Dedifferentiated amniotic fluid mesenchymal stem cell (primary cell): ENCODE measurements at regions not wholly inside any gene's neighbourhood (a gene's known extent, or its start where the extent isn't known, plus 50 kb on each side); places are given as distances from the start of the nearest gene placed in this dataset.

Experiments
- DNase-seq: peaks from one replicate; pipeline ENCODE4 v3.0.0-alpha.2; 2016; ENCODE audit errors: extremely low spot score

DNA sequence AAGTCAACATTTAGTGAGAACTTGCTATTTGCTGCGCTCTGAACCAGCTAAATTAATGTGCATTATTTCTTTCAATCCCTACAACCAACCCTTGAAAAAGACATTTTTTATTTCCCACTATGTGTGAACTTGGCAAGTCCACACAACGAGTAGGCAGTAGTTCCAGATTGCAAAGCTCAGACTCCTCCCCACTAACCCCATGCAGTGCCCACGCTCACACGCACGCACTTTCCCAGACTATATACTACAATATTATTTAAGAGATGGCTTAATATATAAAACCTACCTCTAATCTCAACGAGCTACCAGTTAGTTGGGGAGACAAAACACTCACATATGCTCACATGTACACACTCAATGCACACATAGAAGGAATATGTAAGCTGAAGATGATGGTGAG, 671.2 kb downstream of the LMO4 start:
- no peak for DNase-seq

GRCh38 chr1:88001460-88001859, 672.8 kb downstream of the LMO4 start:
- no peak for DNase-seq

- no peak for DNase-seq
Observed at GRCh38 chr1:88003255-88003654, 674.6 kb downstream of the LMO4 start.

GRCh38 chr1:88009916-88010315, 674.2 kb upstream of the PKN2 start:
- no peak for DNase-seq

DNA sequence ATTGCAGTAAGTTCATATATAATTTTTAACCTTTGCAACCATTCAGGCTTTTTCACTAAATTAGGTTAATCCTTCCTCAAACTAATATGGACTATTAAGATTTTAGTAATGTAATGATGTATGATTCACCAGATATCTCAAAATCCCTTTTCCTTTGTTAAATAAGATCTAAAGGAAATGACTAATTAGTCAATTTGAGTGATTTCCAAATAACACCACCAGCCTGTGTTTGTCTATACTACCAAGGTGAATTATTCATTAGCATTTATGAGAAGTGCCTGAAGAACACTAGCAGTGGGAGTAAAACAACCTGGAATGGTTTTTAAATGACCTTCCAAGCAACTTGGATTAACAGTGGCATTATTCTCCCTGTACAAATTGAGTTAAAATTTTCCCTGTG, 670.6 kb upstream of the PKN2 start:
- DNase-seq = no peak

DNA sequence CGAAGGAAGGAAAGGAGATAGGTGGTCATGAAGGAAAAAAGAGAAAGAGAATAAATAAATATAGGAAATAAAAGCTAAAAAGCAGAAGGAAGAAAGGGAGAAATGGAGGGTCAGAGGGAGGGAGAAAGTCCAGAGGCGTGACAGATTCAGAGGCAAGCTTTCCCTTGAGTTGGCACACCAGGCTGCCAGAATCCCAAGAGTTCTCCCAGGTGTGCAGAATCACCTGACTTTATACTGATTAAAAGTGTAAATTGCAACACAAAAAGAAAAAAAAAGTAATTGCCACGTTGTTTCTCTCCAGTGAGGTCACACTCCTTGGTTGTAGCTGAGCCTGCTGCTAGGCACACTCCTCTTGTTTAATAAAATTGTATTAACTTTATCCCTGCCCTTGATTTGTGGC, 669.9 kb upstream of the PKN2 start:
- no peak for DNase-seq

DNA sequence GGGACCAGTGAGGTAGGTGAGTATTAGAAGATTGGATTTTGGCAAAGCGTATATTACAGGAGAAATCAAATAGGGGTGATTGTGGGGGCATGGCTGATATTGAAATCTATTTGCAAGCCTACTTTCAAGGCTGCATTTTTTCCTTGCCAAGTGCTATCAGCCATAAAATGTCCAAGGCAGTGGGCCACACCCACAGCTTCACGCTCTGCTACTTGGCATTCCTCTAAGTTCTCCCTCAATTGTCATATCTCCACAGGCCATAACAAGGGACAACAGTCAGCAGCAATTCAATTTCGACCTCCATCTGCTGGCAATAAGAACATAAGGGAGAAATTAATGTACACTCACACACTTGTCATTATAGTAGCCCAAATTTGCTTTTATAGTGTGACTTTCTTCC, 667.1 kb upstream of the PKN2 start:
- DNase-seq = no peak

DNA sequence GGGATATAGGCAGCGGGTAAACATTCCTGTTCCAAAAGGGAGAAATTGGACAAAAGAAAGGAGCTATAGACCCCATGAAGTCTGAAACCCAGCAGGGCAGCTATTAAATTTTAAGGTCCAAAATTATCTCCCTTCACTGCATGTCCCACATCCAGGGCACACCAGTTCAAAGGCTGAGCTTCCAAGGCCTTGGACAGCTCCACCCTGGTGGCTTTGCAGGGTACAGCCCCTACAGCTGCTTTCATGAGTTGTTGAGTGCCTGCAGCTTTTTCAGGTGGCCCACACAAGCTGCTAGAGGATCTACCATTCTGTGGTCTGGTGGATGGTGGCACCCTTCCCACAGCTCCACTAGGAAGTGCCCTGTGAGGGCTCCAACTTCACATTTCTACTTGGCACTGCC, 662.5 kb upstream of the PKN2 start:
- DNase-seq = no peak

DNA sequence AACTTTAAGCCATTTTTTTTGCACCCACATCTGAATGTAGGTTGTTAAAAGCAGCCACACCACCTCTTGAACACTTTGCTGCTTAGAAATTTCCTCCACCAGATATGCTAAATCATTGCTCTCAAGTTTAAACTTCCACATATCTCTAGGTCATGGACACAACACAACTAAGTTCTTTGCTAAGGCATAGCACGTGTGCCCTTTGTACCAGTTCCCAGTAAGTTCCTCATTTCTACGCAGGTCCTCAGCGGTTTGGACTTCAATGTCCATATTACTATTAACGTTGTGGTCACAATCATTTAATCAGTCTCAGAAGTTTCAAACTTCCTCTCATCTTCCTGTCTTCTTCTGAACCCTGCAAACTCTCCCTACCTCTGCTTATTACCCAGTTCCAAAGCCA, 661.6 kb upstream of the PKN2 start:
- DNase-seq = no peak

GRCh38 chr1:88029142-88029541, 654.9 kb upstream of the PKN2 start:
- DNase-seq = no peak

DNA sequence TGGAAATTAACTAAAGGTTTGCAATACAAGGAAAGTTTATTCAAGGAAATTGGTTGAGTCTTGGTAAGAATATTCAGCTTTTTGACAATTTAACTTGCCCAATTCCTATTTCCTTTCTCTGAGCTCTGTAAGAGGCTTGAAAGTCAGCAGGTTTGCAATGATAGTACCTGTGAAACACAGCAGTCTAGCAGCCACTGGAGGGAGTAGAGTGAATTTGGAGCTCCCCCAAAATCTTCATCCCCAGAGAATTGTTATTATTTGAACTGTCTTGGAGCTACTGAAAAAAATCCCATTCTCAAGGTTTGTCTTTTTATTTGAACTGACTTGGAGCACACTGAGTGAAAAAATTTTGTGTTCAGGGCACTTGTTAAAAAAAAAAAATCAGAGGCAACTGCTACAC, 654.2 kb upstream of the PKN2 start:
- no peak for DNase-seq

DNA sequence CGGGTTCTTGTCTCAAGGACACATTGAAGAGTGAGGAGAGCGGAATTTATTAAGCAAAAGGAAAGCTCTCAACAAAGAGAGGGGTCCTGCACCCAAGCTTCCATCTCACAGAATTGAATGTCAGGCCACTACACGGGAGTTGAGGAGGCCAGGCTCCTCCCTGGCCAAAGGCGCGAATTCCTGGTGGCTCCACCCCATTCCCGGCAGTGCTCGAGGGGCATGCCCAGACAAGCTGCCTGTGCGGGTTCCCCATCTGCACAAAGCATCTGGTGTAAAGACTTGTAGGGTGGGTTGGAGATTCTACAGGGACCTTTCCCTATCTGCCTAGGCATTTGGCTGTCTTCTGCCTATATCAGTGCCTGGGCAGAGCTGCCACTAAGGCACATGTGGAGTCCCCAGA, 648.5 kb upstream of the PKN2 start:
- DNase-seq = no peak

DNA sequence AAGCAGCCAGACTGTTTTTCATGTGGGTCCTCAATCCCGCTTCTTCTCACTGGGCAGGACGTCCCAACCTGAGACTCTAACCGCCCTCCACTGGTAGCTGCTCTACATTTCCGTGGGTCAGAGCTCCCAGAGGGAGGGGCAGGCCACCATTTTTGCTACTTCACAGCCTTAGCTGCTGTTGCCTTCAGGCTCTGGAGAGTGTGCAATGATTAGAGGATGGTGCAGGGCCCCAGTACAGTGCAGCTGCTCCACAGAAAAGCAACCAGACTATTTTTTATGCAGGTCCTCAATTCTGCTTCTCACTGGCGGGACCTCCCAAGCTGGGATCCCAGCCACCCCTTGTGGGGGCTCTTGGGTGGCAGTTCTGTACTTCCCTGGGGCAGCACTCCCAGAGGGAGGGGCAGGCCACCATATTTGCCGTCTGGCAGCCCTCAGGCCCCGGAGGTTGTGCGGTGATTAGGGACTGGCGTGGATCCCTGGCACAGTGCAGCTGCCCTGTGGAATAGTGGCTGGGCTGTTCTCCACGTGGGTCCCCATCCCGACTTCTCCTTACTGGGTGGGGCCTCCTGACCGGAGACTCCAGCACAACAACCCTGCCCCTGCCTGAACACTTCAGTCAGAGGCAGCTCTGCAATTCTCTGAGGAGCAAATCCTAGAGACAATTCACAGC, 647.6 kb upstream of the PKN2 start:
- no peak for DNase-seq

- DNase-seq = no peak
Observed at GRCh38 chr1:88039240-88039639, 644.8 kb upstream of the PKN2 start.

DNA sequence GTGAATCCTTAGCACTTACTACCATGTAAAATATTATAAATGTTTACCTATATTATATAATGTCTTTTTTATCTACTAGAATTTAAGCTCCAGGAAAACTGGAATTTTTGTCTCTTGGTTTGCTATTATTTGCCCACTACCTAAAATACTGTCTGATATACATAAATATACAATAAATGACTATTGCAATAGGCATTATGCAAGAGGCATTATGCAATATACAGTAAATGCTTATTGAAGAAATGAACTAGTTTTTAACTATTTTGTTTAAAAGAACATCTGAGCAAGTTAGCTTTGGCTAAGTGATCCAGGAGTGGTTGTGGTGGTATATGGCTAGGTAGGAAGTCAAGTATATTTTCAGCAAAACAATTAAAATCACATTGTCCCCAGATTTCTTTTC, 640.2 kb upstream of the PKN2 start:
- DNase-seq = no peak

DNA sequence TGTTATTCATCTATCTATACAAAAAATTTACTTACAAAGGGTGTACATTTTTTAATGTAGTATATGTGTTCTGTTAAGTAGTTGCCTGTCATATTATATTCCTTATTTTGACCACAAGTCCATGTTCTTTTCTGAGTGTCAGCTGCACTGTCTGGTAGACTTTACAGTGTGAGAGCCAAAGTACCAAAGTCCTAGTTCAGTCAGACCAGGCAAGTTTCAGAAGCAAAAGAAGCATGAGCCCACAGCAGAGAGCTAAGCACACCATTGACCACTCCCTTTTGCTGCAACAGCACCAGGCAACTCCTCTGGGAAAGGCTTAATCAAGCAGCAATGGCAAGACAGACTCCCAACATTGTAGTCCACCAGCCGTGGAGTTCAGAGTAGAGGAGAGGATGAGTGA, 631.9 kb upstream of the PKN2 start:
- DNase-seq = no peak

GRCh38 chr1:88053065-88053464, 631.0 kb upstream of the PKN2 start:
- DNase-seq = no peak

DNA sequence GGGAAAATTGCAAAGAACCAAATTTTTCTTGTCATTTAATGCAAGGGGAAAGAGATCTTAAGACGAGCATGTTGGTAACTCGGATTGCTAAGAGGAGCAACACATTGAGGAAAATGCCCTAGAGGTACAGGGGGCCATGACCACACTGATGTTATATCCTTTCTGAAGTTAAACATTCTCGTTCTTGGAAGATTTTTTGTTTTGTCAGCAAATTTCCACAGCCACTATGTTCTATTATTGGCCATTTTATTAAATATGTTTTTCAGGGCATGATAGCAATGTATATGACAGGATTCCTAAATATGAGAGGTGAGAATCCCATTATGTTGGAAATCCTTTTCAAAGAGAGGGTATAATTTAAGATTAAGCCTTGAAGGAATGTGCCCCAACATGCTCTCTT, 627.2 kb upstream of the PKN2 start:
- DNase-seq = no peak

DNA sequence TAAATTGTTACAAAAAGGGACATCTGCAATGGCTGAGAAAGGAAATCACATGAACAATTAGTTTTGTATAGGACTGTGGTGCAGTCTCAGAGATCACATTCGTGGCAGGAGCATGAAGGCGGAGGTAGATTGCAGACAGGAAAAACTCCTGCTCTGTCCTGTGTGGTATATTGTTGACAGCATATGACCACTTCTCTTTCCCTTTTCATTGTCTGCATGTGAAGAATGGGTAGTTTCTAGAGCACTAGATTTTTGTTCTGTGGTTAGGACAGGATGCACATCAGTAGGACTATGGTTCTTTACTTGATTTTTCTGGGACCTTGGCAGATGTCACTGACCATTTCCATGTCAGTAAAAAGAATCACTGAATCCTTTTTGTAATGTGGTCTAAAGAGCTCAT, 625.9 kb upstream of the PKN2 start:
- no peak for DNase-seq

DNA sequence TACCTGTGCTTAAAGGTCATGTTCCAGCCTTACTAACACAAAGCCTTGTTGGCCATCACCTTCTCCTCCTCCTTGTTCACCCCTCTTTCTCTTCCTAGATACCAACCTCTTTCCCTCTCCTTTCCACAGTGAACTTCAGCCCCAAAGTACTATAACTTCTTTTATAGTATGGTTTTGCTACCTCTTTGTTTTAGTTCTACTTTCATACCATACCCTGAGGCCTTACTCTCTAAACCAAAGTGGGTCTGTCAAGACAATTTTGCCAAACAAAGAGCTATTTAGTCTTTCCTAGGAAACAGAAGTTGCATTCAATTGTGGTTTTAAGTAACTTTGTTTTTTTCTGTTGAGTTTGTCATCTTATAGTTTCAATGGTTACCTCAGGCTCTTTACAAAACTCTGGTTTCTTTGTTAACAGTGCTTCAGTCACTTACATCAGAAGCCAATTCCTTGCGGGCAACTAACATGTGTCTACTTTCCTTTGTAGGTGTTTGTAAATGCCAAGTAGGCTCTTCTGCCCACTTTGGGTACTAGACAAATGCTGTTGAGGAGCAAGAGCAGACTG, 623.9 kb upstream of the PKN2 start:
- DNase-seq = no peak

DNA sequence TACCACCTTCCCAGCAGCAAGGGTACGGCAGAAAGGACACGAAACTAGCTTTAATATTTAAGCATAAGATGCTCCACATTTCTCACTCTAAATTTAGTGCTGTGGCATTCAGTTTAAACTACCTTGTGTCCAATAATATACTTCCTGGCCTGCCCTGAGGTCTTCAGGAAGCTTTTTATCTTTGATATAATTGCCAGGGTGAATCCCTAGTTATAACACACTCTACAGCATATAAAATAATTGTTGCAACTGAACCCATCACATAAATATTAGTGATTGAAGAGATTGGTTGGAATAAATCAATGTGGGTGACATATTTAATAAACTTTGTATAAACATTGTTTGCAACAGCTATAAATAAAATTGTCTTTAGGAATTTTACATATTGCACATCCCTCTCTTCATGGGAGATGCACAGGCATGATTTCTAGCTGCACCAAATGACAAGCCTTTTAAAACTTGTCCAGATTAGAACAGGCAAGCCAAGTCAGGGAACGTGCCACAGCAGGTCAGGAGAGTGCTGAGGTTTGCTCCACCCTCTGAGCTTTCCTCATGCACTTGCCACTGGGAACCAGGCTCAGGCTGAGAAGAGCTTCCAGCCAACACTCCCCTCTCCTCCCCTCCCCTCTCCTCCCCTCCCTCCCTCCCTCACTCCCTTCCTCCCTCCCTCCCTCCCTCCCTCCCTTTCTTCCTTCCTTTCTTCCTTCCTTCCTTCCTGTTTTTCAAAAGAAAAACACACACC, 623.2 kb upstream of the PKN2 start:
- DNase-seq = no peak

DNA sequence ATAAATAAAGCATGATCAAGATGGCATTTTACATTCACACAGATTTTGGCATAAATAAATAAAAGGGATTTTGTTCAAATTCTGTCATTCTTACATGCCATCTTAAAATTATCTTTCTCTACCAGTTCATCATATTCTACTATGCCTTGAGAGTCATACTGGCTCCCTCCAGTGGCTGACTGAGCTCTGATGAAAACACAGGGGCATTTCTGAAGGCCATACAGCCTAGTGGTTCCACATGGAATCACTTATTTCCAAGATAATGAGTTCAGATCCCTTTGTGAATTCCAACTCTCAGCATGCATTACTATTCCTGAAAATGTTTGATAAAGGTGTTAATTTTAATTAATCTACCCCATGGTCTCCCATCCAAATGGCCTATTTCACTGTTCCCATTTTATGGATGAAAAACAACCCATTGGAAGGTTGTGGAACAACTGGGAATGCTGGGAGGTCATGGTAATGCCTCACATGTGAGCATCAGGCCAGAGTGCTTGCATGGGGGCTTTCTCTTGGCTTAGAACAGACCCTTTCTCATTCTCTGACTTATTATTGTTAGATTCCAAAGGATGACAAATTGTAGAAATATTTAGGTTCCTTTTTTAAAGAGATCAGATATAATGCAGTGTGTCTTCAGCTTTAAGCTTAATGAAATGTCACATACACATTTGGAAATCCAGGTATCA, 622.4 kb upstream of the PKN2 start:
- DNase-seq = no peak

GRCh38 chr1:88062650-88063153, 621.4 kb upstream of the PKN2 start:
- DNase-seq = no peak
